Activated naive CD4-positive, alpha-beta T cell (primary cell): ENCODE measurements at regions not wholly inside any gene's neighbourhood (a gene's known extent, or its start where the extent isn't known, plus 50 kb on each side); places are given as distances from the start of the nearest gene placed in this dataset.

Experiments
- DNase-seq, 4 experiments: peaks; one replicate each; lab custom pipeline; 2025; lab: John Stamatoyannopoulos, UW

DNA sequence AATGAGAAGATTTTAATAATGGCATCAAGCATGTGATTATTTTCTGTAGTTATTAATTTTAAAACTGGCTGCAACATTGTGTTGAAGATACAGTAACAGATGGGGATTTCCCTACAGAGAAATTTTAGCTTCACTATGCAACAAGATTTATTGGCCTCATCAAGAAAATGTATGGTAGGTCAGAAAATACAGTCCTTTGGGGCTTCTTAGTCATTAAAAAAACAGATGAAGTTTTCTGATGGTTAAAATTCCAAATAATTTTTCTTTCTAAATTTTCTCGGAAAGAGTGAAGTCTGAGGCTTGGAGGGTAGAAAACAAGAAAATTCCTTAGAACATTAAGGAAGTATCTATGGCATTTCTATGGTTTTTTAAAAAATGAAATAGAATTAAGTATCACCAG lies 1790.8 kb upstream of the PCDH20 start:
- DNase-seq, result no peak

GRCh38 chr13:63201493-63201892 lies 1785.8 kb upstream of the PCDH20 start:
- no peak for DNase-seq

- no peak for DNase-seq
Observed at GRCh38 chr13:63199508-63199907, 1783.9 kb upstream of the PCDH20 start.

DNA sequence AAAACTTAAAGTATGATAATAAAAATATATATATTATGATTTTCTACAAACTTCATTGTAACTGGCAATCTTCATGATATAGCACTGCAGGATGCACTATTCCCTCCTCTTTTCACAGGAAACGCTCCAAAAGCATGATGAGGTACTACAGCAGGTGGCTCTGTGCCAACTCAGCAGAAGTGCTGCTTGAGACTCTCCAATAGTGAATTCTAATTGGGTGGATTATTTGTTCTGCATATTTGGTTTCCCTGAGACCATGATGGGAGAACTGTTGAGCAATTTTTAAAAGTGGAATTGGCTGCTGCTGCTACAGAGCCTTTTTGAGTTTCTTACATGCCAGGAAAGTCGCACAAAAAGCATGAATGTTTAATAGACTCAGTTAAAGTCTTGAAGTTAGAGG lies 1782.4 kb upstream of the PCDH20 start:
- DNase-seq, result no peak

- no peak for DNase-seq
Observed at GRCh38 chr13:63195726-63196125, 1780.1 kb upstream of the PCDH20 start.

DNA sequence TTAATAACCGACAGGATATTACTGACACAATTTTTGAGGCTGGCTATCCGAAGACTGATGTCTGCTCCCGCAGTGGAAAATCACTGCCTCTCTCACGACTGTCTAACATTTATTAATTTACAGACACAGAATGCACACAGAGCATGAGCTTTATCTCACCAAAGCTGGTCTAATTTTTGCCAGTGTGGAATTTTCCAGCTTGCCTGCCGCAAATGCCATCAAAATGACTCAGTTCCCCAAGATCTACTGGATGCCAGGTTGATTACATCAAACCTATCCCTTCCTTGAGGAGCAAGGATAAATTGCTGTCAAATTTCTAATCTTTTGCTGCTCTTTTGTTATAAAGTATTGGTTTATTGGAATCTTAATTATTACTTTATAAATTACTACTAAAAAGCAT lies 1775.1 kb upstream of the PCDH20 start:
- DNase-seq, result no peak

DNA sequence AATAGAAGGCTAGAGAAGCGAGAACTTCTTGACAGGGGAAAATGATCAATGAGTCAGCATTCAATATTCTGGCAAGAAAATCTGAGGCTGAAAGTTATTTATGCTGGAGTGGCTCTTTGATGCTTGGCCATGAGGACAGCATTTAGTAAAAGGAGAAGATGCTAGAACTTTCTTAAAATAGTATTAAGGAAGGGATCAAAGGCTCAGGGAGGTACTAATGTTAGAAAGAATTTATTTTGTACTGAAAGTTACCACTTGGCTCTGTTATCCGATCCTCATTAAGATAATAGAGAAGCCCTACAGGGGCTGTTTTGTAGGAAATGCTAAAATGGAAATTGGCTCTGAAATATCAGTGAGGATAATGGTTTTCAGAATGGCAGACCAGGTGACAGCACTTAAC lies 1774.6 kb upstream of the PCDH20 start:
- DNase-seq, result no peak

- DNase-seq, result no peak
Observed at GRCh38 chr13:63189712-63190111, 1774.1 kb upstream of the PCDH20 start.

DNA sequence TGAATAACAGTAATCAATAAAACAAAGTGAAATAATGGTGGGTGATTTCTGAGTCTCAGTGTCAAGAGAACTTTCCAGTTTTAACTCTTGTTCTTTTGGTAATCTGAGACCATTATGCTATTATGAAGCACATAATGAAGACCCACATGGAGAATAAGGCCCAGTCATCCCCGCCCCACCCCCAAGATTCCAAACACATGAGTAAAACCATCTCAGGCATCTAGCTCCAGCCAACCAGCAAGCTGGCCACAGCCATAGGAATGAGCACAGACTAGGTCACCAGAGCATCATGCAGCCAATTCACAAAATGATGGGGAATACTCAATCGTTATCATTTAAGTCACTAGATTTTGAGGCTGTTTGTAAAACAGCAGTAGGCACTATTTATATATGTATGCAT lies 1769.0 kb upstream of the PCDH20 start:
- DNase-seq, result no peak

GRCh38 chr13:63175536-63175935 lies 1759.9 kb upstream of the PCDH20 start:
- DNase-seq, result no peak

DNA sequence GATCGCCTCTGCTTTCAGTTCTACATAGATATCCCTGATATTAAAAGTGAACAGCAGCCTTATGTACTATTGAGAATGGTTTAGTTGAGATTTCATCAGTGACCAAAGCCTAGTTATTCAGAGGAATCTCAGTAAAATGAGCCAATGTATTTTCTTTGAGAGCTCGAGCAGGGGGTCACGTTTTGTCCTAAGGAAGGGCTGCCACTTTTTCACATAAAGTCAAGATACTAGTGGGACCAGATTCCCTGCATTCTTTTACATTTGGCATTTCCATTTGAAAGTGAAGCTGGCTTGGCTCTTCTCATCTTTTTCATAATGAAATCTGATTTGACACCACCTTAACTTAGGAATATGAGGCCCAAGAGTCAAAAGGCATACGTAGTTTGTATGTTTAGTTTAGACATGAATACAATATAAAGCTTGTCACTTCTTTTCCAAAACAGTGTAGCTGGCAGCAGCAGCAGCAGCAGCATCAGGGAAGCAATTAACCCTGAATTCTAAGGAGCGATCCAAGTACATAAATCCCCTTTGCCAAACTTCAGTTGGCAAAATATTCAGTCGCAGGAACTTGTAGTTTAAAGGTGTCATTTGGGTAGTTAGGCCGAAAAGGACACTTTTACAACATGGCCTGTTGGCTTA lies 1752.2 kb upstream of the PCDH20 start:
- no peak for DNase-seq

- no peak for DNase-seq
Observed at GRCh38 chr13:63166345-63166744, 1750.7 kb upstream of the PCDH20 start.

DNA sequence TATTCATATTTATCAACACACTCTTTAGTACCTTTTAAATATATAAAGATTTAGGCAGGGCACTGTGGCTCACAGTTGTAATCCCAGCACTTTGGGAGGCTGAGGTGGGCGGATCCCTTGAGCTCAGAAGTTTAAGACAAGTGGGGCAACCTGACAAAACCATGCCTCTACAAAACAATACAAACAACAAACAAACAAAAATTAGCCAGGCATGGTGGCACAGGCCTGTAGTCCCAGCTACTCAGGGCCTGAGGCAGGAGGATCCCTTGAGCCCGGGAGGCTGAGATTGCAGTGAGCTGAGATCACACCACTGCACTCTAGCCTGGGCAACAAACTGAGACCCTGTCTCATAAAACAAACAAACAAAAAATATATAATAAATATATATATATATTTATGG lies 1748.3 kb upstream of the PCDH20 start:
- DNase-seq, result no peak

DNA sequence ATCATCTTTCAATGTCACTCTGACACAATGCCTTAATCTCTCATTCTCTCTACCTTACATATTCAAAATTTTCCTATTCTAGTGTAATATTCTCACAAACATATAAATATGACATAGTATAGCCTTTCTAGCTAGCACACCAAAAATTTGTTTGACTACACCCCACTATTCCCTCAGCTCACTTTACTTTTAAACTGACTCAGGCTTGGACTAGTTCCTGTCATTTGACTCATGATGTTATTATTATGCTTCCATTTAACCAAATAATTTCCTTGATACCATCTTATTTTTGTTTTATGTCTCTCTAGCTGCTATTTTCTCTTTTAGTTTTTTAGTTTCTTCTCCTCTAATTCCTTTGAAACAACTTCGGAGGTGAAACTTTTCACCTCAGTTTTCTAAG lies 1745.6 kb upstream of the PCDH20 start:
- no peak for DNase-seq

GRCh38 chr13:63156816-63157215 lies 1741.2 kb upstream of the PCDH20 start:
- DNase-seq, result no peak

DNA sequence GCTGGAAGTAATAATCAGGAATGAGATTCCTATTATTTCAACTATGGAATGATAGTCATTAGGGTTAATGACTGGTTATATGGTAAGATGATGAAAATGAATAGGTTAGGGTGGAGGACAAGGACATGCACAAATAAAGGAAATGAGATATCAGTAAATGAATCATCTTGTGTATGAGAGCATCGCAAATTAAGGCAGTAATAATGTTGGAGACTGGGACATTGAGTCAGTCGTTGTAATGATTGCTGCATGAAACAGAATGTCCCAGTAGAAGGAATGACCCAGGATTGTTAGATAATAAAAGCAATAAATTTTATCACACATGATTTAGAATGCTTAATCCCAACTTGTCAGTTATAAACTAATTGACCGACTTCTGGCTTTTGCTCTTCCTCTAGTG lies 1733.7 kb upstream of the PCDH20 start:
- DNase-seq, result no peak

DNA sequence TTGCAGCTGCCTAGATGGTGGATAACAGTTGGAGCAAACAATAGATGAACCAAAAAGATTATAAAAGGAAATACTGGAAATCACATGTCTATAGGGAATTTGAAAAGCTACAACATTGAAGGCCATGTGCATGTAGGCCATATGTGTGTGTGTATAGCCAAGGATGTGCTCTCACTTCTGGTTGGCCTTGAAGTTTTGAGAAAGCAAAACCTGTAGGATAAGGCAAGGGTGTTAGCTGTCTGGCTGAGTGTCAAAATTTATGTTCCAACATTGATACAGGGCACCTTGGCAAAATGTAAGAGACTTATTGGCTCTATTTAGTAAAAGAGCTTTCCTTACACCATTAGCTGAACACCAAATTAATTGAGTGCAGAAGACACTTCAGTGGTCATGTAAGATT lies 1723.6 kb upstream of the PCDH20 start:
- DNase-seq, result no peak

DNA sequence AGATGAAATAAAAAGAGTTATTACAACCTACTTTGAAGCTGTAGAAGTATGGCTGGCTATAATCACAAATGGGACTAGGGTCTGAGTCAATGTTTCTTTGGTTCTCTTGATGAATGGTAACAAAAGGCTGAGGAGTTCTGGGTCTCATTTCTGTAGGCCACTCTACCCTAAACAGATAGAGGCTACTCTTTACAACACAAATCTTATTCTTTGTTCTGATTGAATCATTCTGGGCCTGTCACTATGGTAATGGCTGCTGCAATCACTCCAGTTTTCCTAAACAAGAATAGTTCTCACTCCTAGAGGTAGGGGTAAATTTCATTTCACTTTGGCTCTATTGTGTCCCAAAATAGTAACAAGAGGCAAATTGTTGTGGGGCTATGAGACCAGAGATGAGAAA lies 1714.3 kb upstream of the PCDH20 start:
- no peak for DNase-seq

DNA sequence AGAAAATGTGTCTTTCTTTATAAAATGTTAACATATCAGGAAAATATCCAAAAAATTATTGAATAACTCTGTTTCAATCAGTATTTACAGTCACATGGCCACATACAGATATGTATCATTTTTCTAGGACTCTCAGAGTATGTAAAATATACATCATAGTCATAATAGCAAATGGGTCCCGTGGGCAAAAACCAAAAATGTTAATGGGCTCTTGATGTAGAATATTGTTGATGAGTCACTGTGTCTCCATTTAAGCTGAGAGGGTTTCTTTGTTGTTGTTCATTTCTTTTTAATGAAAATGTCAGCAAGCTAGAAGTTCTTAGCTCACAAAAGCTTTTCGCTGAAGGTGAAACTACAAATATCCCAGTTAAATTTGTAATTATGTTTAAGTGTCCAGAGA lies 1713.1 kb upstream of the PCDH20 start:
- DNase-seq, result no peak

DNA sequence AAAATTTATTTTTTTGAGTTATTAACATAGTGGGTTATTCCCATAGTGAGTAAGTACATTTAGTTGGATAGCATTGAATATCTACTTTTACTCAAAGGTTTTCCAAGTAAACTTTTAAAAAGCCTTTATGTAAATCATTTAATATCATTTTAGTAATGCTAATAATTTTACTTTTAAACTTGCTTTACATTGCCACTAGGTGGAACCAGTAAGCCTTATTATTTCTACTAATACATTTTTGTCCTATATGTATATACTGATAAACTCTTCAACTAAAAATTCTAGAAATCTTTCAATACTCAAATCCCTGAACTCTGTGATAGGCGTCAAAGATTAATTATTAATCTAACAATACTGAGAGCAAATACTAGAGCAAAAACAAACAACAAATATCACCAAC lies 1709.2 kb upstream of the PCDH20 start:
- DNase-seq, result no peak

GRCh38 chr13:63120883-63121282 lies 1705.2 kb upstream of the PCDH20 start:
- DNase-seq, result no peak

- DNase-seq, result no peak
Observed at GRCh38 chr13:63117710-63118109, 1702.1 kb upstream of the PCDH20 start.

- no peak for DNase-seq
Observed at GRCh38 chr13:63112799-63113395, 1697.2 kb upstream of the PCDH20 start.

- no peak for DNase-seq
Observed at GRCh38 chr13:63110466-63110865, 1694.8 kb upstream of the PCDH20 start.
